ENCODE measurements at regions not wholly inside any gene's neighbourhood (a gene's known extent, or its start where the extent isn't known, plus 50 kb on each side); places are given as distances from the start of the nearest gene placed in this dataset.

- Mint-ChIP-seq H3K4me1 (peaks cover 66% of the 10 kb centered on the region), H3K27ac (peak overlapping the region; percentile 74), H3K36me3 (no peaks in the 10 kb centered on the region), H3K4me3 (peak overlapping the region; percentile 63), H3K27me3 (no peaks in the 10 kb centered on the region), H3K9me3 (no peaks in the 10 kb centered on the region)
- ATAC-seq (ENCODE audit: low read depth) (peak; percentile 1), DNase-seq (ENCODE audit: low spot score in 2 of 2) (no peak)
These were observed 62.3 kb upstream of the SNX9 start for GRCh38 chr6:157760589-157761330.

- no peak for DNase-seq (ENCODE audit: low spot score in 2 of 2)
- ATAC-seq (ENCODE audit: low read depth): peak; percentile 25
- Mint-ChIP-seq H3K36me3 (no peaks in the 10 kb centered on the region), H3K4me1 (peaks cover 65% of the 10 kb centered on the region), H3K4me3 (peak overlapping the region; percentile 63), H3K9me3 (no peaks in the 10 kb centered on the region), H3K27ac (peak overlapping the region; percentile 74), H3K27me3 (no peaks in the 10 kb centered on the region)
These were observed 61.6 kb upstream of the SNX9 start for GRCh38 chr6:157761331-157761921.

GRCh38 chr6:157761926-157762325 lies 61.1 kb upstream of the SNX9 start:
- ATAC-seq (ENCODE audit: low read depth) (peak; percentile 3), DNase-seq (ENCODE audit: low spot score in 2 of 2) (no peak)
- no peaks in the 10 kb centered on the region for H3K9me3 Mint-ChIP-seq
- H3K27ac Mint-ChIP-seq: peak overlapping the region; percentile 74
- H3K4me3 Mint-ChIP-seq: peak overlapping the region; percentile 63
- H3K27me3 Mint-ChIP-seq: no peaks in the 10 kb centered on the region
- H3K36me3 Mint-ChIP-seq: no peaks in the 10 kb centered on the region
- H3K4me1 Mint-ChIP-seq: peaks cover 67% of the 10 kb centered on the region

- Mint-ChIP-seq H3K27me3 (no peaks in the 10 kb centered on the region), H3K4me1 (peaks cover 68% of the 10 kb centered on the region), H3K9me3 (no peaks in the 10 kb centered on the region), H3K27ac (peak overlapping the region; percentile 49), H3K36me3 (no peaks in the 10 kb centered on the region), H3K4me3 (peak overlapping the region; percentile 35)
- ATAC-seq (ENCODE audit: low read depth): no peak
- DNase-seq (ENCODE audit: low spot score in 2 of 2): no peak
These were observed 60.4 kb upstream of the SNX9 start for GRCh38 chr6:157762636-157763035.

- Mint-ChIP-seq H3K36me3 (no peaks in the 10 kb centered on the region), H3K27ac (peak overlapping the region; percentile 96), H3K9me3 (no peaks in the 10 kb centered on the region), H3K27me3 (no peaks in the 10 kb centered on the region), H3K4me1 (peaks cover 69% of the 10 kb centered on the region), H3K4me3 (peak overlapping the region; percentile 85)
- ATAC-seq (ENCODE audit: low read depth) (no peak), DNase-seq (ENCODE audit: low spot score in 2 of 2) (no peak)
These were observed 59.7 kb upstream of the SNX9 start for GRCh38 chr6:157763129-157763903.

- Mint-ChIP-seq H3K36me3 (no peaks in the 10 kb centered on the region), H3K4me1 (peaks cover 67% of the 10 kb centered on the region)
- peak; percentile 10 for ATAC-seq (ENCODE audit: low read depth)
These were observed 59.2 kb upstream of the SNX9 start for GRCh38 chr6:157763904-157764177.

GRCh38 chr6:157764178-157765068 lies 58.6 kb upstream of the SNX9 start:
- Mint-ChIP-seq H3K36me3 (peaks cover 2% of the 10 kb centered on the region), H3K9me3 (no peaks in the 10 kb centered on the region), H3K4me3 (peak overlapping the region; percentile 85), H3K4me1 (peaks cover 71% of the 10 kb centered on the region), H3K27me3 (peaks cover under 1% of the 10 kb centered on the region), H3K27ac (peak overlapping the region; percentile 96)
- DNase-seq (ENCODE audit: low spot score in 2 of 2): peak in 1 of 2 donors; percentile 59
- ATAC-seq (ENCODE audit: low read depth): peak; percentile 62

More at GRCh38 chr6:157763904-157764177, 59.2 kb upstream of the SNX9 start:
- Mint-ChIP-seq H3K27me3 (no peaks in the 10 kb centered on the region), H3K9me3 (no peaks in the 10 kb centered on the region), H3K4me3 (peak overlapping the region; percentile 85), H3K27ac (peak overlapping the region; percentile 96)
- DNase-seq (ENCODE audit: low spot score in 2 of 2): no peak

- H3K27ac Mint-ChIP-seq: peak overlapping the region; percentile 91
- no peak for ATAC-seq (ENCODE audit: low read depth)
These were observed 55.9 kb upstream of the SNX9 start for GRCh38 chr6:157766901-157767774.

GRCh38 chr6:157767775-157768156 lies 55.3 kb upstream of the SNX9 start:
- DNase-seq (ENCODE audit: low spot score in 2 of 2) (no peak), ATAC-seq (ENCODE audit: low read depth) (no peak)
- Mint-ChIP-seq H3K27ac (peak overlapping the region; percentile 91), H3K36me3 (peaks cover 5% of the 10 kb centered on the region), H3K27me3 (peaks cover 1% of the 10 kb centered on the region), H3K4me3 (peak overlapping the region; percentile 78), H3K4me1 (peaks cover 55% of the 10 kb centered on the region), H3K9me3 (no peaks in the 10 kb centered on the region)

More at GRCh38 chr6:157766901-157767774, 55.9 kb upstream of the SNX9 start:
- DNase-seq (ENCODE audit: low spot score in 2 of 2): no peak
- Mint-ChIP-seq H3K9me3 (no peaks in the 10 kb centered on the region), H3K4me1 (peaks cover 58% of the 10 kb centered on the region), H3K36me3 (peaks cover 5% of the 10 kb centered on the region), H3K4me3 (no peak overlapping the region), H3K27me3 (peaks cover 1% of the 10 kb centered on the region)

GRCh38 chr6:157768304-157768703 lies 54.7 kb upstream of the SNX9 start:
- DNase-seq (ENCODE audit: low spot score in 2 of 2): peak in 1 of 2 donors; percentile 65
- peaks cover 2% of the 10 kb centered on the region for H3K27me3 Mint-ChIP-seq
- peak overlapping the region; percentile 78 for H3K4me3 Mint-ChIP-seq
- no peaks in the 10 kb centered on the region for H3K9me3 Mint-ChIP-seq
- ATAC-seq (ENCODE audit: low read depth): peak; percentile 71
- H3K36me3 Mint-ChIP-seq: peaks cover 5% of the 10 kb centered on the region
- peaks cover 53% of the 10 kb centered on the region for H3K4me1 Mint-ChIP-seq
- peak overlapping the region; percentile 91 for H3K27ac Mint-ChIP-seq

- peak overlapping the region; percentile 78 for H3K4me3 Mint-ChIP-seq
- no peak for DNase-seq (ENCODE audit: low spot score in 2 of 2)
These were observed 54.0 kb upstream of the SNX9 start for GRCh38 chr6:157768863-157769551.

GRCh38 chr6:157769776-157770426 lies 53.1 kb upstream of the SNX9 start:
- ATAC-seq (ENCODE audit: low read depth): no peak
- peaks cover 10% of the 10 kb centered on the region for H3K36me3 Mint-ChIP-seq
- peak overlapping the region; percentile 91 for H3K27ac Mint-ChIP-seq
- H3K27me3 Mint-ChIP-seq: peaks cover 5% of the 10 kb centered on the region
- no peak overlapping the region for H3K4me3 Mint-ChIP-seq
- peaks cover 48% of the 10 kb centered on the region for H3K4me1 Mint-ChIP-seq
- H3K9me3 Mint-ChIP-seq: no peaks in the 10 kb centered on the region
- no peak for DNase-seq (ENCODE audit: low spot score in 2 of 2)

More at GRCh38 chr6:157768863-157769551, 54.0 kb upstream of the SNX9 start:
- Mint-ChIP-seq H3K36me3 (peaks cover 10% of the 10 kb centered on the region), H3K9me3 (no peaks in the 10 kb centered on the region), H3K27ac (peak overlapping the region; percentile 91), H3K4me1 (peaks cover 53% of the 10 kb centered on the region), H3K27me3 (peaks cover 5% of the 10 kb centered on the region)
- no peak for ATAC-seq (ENCODE audit: low read depth)

Data from memory B cell (primary cell).